Esophagus squamous epithelium (tissue), 5 donors: ENCODE measurements at regions not wholly inside any gene's neighbourhood (a gene's known extent, or its start where the extent isn't known, plus 50 kb on each side); places are given as distances from the start of the nearest gene placed in this dataset.

Source experiments
- DNase-seq: peaks from one replicate; lab custom pipeline; 2025; lab: John Stamatoyannopoulos, UW
- H3K27ac ChIP-seq, 4 donors: fragments of 200-600 bp; sonication (generic); one replicate each; pipeline ENCODE4 v1.5.1; 2016 to 2019; ENCODE audit warnings: mild to moderate bottlenecking in 1 of 4
- H3K27me3 ChIP-seq, 4 donors: fragments of 200-600 bp; sonication (generic); 1 replicate in 3 of 4; 2 replicates in 1 of 4; pipeline versions ENCODE4 v1.5.1 to v1.6.0; 2017 to 2021; ENCODE audit warnings: antibody characterized with exemption in 1 of 4
- H3K36me3 ChIP-seq, 3 donors: fragments of 200-600 bp; sonication (generic); one replicate each; pipeline ENCODE4 v1.5.1; 2016 to 2019
- H3K4me1 ChIP-seq, 3 donors: fragments of 200-600 bp; sonication (generic); one replicate each; pipeline ENCODE4 v1.5.1; 2017 to 2019
- H3K4me3 ChIP-seq, 4 donors: fragments of 200-600 bp; sonication (generic); 1 replicate in 3 of 4; 2 replicates in 1 of 4; pipeline ENCODE4 v1.5.1; 2016 to 2019; ENCODE audit warnings: mild to moderate bottlenecking in 2 of 4, moderate library complexity in 1 of 4
- H3K9me3 ChIP-seq, 3 donors: fragments of 200-600 bp; sonication (generic); one replicate each; pipeline ENCODE4 v1.5.1; 2016 to 2019
- POLR2A ChIP-seq, 4 donors: fragments of 450-650 bp; IDR thresholded peaks; one replicate each; pipeline ENCODE4 v1.6.1; 2017; ENCODE audit warnings: antibody characterized with exemption in 4 of 4, mild to moderate bottlenecking in 4 of 4, moderate library complexity in 3 of 4
- WGBS, 2 donors: methylation state at CpG; one replicate each; pipeline ENCODE4 v1.1.5; 2018; 5-methylcytosine and 5-hydroxymethylcytosine counted together
- intact Hi-C: fragments of 100-400 bp; cut with DNase I; formaldehyde crosslinking; loops from one replicate; pipeline ENCODE4 v1.15.0; 2022
- TF ChIP-seq, protein P1 (sequence below), 6 experiments: fragments of 450-650 bp in 4 of 6; fragments of 200-600 bp in 2 of 6; sonication (generic) in 2 of 6; IDR thresholded peaks; one replicate each; pipeline ENCODE4 v1.5.1; 2016 to 2019; ENCODE audit warnings: antibody characterized with exemption in 6 of 6, mild to moderate bottlenecking in 4 of 6, moderate library complexity in 4 of 6
- donor health status: DM: yes; HTN: yes; CAD: no.

GRCh38 chr4:57448452-57448851, 338.3 kb upstream of the IGFBP7 start:
- TF ChIP-seq, protein P1, sequence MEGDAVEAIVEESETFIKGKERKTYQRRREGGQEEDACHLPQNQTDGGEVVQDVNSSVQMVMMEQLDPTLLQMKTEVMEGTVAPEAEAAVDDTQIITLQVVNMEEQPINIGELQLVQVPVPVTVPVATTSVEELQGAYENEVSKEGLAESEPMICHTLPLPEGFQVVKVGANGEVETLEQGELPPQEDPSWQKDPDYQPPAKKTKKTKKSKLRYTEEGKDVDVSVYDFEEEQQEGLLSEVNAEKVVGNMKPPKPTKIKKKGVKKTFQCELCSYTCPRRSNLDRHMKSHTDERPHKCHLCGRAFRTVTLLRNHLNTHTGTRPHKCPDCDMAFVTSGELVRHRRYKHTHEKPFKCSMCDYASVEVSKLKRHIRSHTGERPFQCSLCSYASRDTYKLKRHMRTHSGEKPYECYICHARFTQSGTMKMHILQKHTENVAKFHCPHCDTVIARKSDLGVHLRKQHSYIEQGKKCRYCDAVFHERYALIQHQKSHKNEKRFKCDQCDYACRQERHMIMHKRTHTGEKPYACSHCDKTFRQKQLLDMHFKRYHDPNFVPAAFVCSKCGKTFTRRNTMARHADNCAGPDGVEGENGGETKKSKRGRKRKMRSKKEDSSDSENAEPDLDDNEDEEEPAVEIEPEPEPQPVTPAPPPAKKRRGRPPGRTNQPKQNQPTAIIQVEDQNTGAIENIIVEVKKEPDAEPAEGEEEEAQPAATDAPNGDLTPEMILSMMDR (IDR thresholded peaks at IDR 0.05), result no peak
- no peak for TF ChIP-seq POLR2A (IDR thresholded peaks at IDR 0.05)
- H3K36me3 ChIP-seq, result no peaks in the 10 kb centered on the region
- no peaks in the 10 kb centered on the region for H3K9me3 ChIP-seq
- DNase-seq, result no peak
- no peaks in the 10 kb centered on the region for H3K4me1 ChIP-seq
- H3K27ac ChIP-seq, result no peak overlapping the region
- no peaks in the 10 kb centered on the region for H3K27me3 ChIP-seq
- H3K4me3 ChIP-seq, result no peak overlapping the region
- intact Hi-C loops, result no loop called here
- WGBS, 2 donors, result 76 to 83% methylated on average over 4 of the region's 4 CpGs

GRCh38 chr4:57446266-57446665, 336.1 kb upstream of the IGFBP7 start:
- intact Hi-C loops, result no loop called here
- Histone ChIP-seq H3K4me1 (no peaks in the 10 kb centered on the region), H3K27ac (no peak overlapping the region), H3K27me3 (no peaks in the 10 kb centered on the region), H3K36me3 (no peaks in the 10 kb centered on the region), H3K4me3 (no peak overlapping the region), H3K9me3 (no peaks in the 10 kb centered on the region)
- DNase-seq, result no peak
- TF ChIP-seq, protein P1 (IDR thresholded peaks at IDR 0.05), result no peak
- TF ChIP-seq POLR2A (IDR thresholded peaks at IDR 0.05), result no peak
- WGBS, 2 donors, result 73 to 80% methylated on average over 3 of the region's 3 CpGs

GRCh38 chr4:57445686-57446085, 335.5 kb upstream of the IGFBP7 start:
- intact Hi-C loops, result no loop called here
- DNase-seq, result no peak
- TF ChIP-seq POLR2A (IDR thresholded peaks at IDR 0.05), result no peak
- TF ChIP-seq, protein P1 (IDR thresholded peaks at IDR 0.05), result no peak

DNA sequence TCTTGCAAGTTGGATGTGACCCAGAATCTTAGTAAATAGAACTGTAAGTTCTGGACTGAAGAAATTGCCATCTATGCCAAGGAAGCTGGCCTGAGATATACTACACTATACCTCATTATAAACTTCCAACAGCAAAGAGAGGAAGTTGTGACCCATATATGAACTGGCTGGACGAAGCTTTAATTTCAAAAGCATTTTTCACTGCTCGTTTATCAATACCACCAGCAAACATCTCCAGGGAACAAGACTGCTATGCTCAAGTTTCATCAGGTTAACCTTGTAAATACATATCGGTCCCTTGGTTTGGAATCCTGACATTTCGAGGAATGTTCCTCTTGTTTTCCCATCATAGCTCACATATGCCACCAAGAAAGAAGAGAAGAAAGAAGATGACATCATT, 334.5 kb upstream of the IGFBP7 start:
- intact Hi-C loops, result no loop called here
- no peaks in the 10 kb centered on the region for H3K27me3 ChIP-seq
- 68% methylated on average over 4 of the region's 4 CpGs for WGBS, 2 donors
- no peaks in the 10 kb centered on the region for H3K4me1 ChIP-seq
- H3K27ac ChIP-seq, result no peak overlapping the region
- no peak for TF ChIP-seq POLR2A (IDR thresholded peaks at IDR 0.05)
- TF ChIP-seq, protein P1 (IDR thresholded peaks at IDR 0.05), result no peak
- no peak overlapping the region for H3K4me3 ChIP-seq
- H3K9me3 ChIP-seq, result no peaks in the 10 kb centered on the region
- no peak for DNase-seq
- H3K36me3 ChIP-seq, result no peaks in the 10 kb centered on the region

More at GRCh38 chr4:57445686-57446085, 335.5 kb upstream of the IGFBP7 start:
- no peaks in the 10 kb centered on the region for H3K27me3 ChIP-seq
- H3K4me1 ChIP-seq, result no peaks in the 10 kb centered on the region
- H3K27ac ChIP-seq, result no peak overlapping the region
- no peaks in the 10 kb centered on the region for H3K9me3 ChIP-seq
- no peaks in the 10 kb centered on the region for H3K36me3 ChIP-seq
- no peak overlapping the region for H3K4me3 ChIP-seq

DNA sequence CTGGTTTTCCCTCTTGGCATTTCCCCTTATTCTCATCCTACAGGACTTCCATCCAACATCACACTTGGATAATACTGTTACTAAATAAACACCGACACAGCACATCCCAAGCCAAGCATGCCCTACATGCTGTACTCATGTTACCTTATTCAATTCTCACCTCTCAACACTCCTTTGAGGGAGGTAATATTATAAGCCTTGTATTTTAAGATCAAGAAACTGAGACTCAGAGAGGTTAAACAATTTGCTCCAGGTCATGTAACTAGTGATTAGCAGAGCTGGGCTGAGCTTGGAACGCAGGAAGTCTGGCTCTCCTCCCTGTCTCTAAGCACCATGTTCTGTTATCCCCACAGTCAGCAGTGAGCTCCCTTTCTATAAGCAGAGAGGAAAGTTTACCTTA, 333.6 kb upstream of the IGFBP7 start:
- DNase-seq, result no peak
- no peaks in the 10 kb centered on the region for H3K9me3 ChIP-seq
- no peaks in the 10 kb centered on the region for H3K27me3 ChIP-seq
- TF ChIP-seq, protein P1 (IDR thresholded peaks at IDR 0.05), result no peak
- TF ChIP-seq POLR2A (IDR thresholded peaks at IDR 0.05), result no peak
- no peaks in the 10 kb centered on the region for H3K36me3 ChIP-seq
- no peak overlapping the region for H3K4me3 ChIP-seq
- no peak overlapping the region for H3K27ac ChIP-seq
- 56 to 65% methylated on average over 2 of the region's 2 CpGs for WGBS, 2 donors
- intact Hi-C loops, result no loop called here
- no peaks in the 10 kb centered on the region for H3K4me1 ChIP-seq
